Epithelial cell of proximal tubule (primary cell): ENCODE measurements at regions not wholly inside any gene's neighbourhood (a gene's known extent, or its start where the extent isn't known, plus 50 kb on each side); places are given as distances from the start of the nearest gene placed in this dataset.

ENCODE experiments used
- DNase-seq: peaks from one replicate; pipeline ENCODE4 v3.0.0-alpha.2; 2011; ENCODE audit warnings: low read depth
- H3K4me3 ChIP-seq: 2 replicates; pipeline ENCODE4 v1.5.1; 2011; ENCODE audit warnings: low read depth, mild to moderate bottlenecking, low read length
- CTCF ChIP-seq: conservative IDR thresholded peaks from 2 replicates; pipeline ENCODE4 v1.5.1; 2012; ENCODE audit warnings: low read depth, mild to moderate bottlenecking, low read length

GRCh38 chr13:73230716-73231115 lies 171.9 kb downstream of the KLF5 start:
- no peak for DNase-seq
- no peak overlapping the region for H3K4me3 ChIP-seq
- no peak for TF ChIP-seq CTCF

- peak; percentile 50 for TF ChIP-seq CTCF
- DNase-seq, result no peak
- H3K4me3 ChIP-seq, result no peak overlapping the region
Measured at GRCh38 chr13:73228546-73228945, 169.7 kb downstream of the KLF5 start.

- TF ChIP-seq CTCF, result no peak
- H3K4me3 ChIP-seq, result no peak overlapping the region
- no peak for DNase-seq
Measured at GRCh38 chr13:73225990-73226389, 167.2 kb downstream of the KLF5 start.

- no peak overlapping the region for H3K4me3 ChIP-seq
- TF ChIP-seq CTCF, result no peak
- DNase-seq, result no peak
Measured at GRCh38 chr13:73224703-73225102, 165.9 kb downstream of the KLF5 start.

GRCh38 chr13:73223372-73223781 lies 164.6 kb downstream of the KLF5 start:
- no peak overlapping the region for H3K4me3 ChIP-seq
- TF ChIP-seq CTCF, result no peak
- DNase-seq, result no peak

GRCh38 chr13:73222627-73223305 lies 164.0 kb downstream of the KLF5 start:
- H3K4me3 ChIP-seq, result no peak overlapping the region
- TF ChIP-seq CTCF, result no peak
- DNase-seq, result no peak
